GM12874 (cell line): ENCODE measurements at regions not wholly inside any gene's neighbourhood (a gene's known extent, or its start where the extent isn't known, plus 50 kb on each side); places are given as distances from the start of the nearest gene placed in this dataset.

Experiments used
- TF ChIP-seq, protein P1 (sequence below): IDR thresholded peaks from 2 replicates; pipeline ENCODE4 v1.5.1; 2011; ENCODE audit warnings: low read depth, mild to moderate bottlenecking, control low read depth, low read length, moderate library complexity; ENCODE audit not compliant: insufficient read depth

GRCh38 chr2:191489177-191489576 lies 188.8 kb upstream of the NABP1 start:
- TF ChIP-seq, protein P1, sequence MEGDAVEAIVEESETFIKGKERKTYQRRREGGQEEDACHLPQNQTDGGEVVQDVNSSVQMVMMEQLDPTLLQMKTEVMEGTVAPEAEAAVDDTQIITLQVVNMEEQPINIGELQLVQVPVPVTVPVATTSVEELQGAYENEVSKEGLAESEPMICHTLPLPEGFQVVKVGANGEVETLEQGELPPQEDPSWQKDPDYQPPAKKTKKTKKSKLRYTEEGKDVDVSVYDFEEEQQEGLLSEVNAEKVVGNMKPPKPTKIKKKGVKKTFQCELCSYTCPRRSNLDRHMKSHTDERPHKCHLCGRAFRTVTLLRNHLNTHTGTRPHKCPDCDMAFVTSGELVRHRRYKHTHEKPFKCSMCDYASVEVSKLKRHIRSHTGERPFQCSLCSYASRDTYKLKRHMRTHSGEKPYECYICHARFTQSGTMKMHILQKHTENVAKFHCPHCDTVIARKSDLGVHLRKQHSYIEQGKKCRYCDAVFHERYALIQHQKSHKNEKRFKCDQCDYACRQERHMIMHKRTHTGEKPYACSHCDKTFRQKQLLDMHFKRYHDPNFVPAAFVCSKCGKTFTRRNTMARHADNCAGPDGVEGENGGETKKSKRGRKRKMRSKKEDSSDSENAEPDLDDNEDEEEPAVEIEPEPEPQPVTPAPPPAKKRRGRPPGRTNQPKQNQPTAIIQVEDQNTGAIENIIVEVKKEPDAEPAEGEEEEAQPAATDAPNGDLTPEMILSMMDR, result no peak

GRCh38 chr2:191496838-191497237 lies 181.1 kb upstream of the NABP1 start:
- TF ChIP-seq, protein P1, result no peak

GRCh38 chr2:191497822-191498221 lies 180.1 kb upstream of the NABP1 start:
- TF ChIP-seq, protein P1, result no peak

- TF ChIP-seq, protein P1, result no peak
Measured at GRCh38 chr2:191499050-191499449, 178.9 kb upstream of the NABP1 start.

- TF ChIP-seq, protein P1, result no peak
Measured at GRCh38 chr2:191499874-191500565, 177.9 kb upstream of the NABP1 start.

DNA sequence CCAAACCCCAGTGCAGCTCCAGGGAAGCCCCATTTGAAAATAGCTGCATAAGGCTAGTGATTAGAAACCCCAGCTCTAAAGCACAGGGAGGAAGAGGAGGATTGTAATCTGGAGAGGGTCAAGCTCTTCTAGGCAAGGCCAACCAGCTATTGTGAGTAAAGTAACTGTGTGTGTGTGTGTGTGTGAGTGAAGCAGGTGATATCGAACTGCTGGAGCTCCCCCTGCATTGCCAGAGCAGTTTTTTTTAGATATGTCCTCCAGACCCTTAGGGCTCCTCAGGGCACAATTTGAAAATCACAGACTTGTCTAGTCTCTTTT lies 177.4 kb upstream of the NABP1 start:
- TF ChIP-seq, protein P1, result no peak

GRCh38 chr2:191500884-191501560 lies 176.9 kb upstream of the NABP1 start:
- TF ChIP-seq, protein P1, result no peak
